PC-3 (cell line): ENCODE measurements at regions not wholly inside any gene's neighbourhood (a gene's known extent, or its start where the extent isn't known, plus 50 kb on each side); places are given as distances from the start of the nearest gene placed in this dataset.

ENCODE experiments used
- CTCF ChIP-seq: fragments of 300-600 bp; sonication (generic); conservative IDR thresholded peaks from 2 replicates; pipeline ENCODE4 v1.5.1; 2017; ENCODE audit warnings: antibody characterized with exemption, low read depth, mild to moderate bottlenecking, low read length
- EZH2phosphoT487 ChIP-seq: fragments of 300-600 bp; sonication (generic); IDR thresholded peaks from 2 replicates; pipeline ENCODE4 v1.6.1; 2018; ENCODE audit warnings: mild to moderate bottlenecking, antibody characterized with exemption, low read length, borderline replicate concordance

GRCh38 chr7:55275291-55276200 lies 89.6 kb upstream of the LANCL2 start:
- no peak for TF ChIP-seq CTCF
- no peak for TF ChIP-seq EZH2phosphoT487
